Liver (tissue), 8 donors: ENCODE measurements at regions not wholly inside any gene's neighbourhood (a gene's known extent, or its start where the extent isn't known, plus 50 kb on each side); places are given as distances from the start of the nearest gene placed in this dataset.

Source experiments
- DNase-seq: peaks from one replicate; pipeline ENCODE4 v3.0.0-alpha.2; 2017; ENCODE audit warnings: low spot score
- H3K27ac ChIP-seq, 2 donors: one replicate each; pipeline ENCODE4 v1.7.0; 2013; ENCODE audit warnings: inconsistent platforms in 2 of 2, low read length in 2 of 2, control low read depth in 1 of 2, low read depth in 1 of 2, mild to moderate bottlenecking in 1 of 2
- H3K27me3 ChIP-seq, 4 donors: one replicate each; pipeline versions ENCODE4 v1.6.1 to v1.7.0; 2013; ENCODE audit warnings: low read length in 3 of 4, inconsistent platforms in 1 of 4, mild to moderate bottlenecking in 1 of 4, moderate library complexity in 1 of 4; ENCODE audit not compliant: control insufficient read depth in 4 of 4, insufficient read depth in 4 of 4
- H3K36me3 ChIP-seq, 4 donors: one replicate each; pipeline versions ENCODE4 v1.6.1 to v1.7.0; 2013; ENCODE audit warnings: low read length in 3 of 4, mild to moderate bottlenecking in 3 of 4, low read depth in 1 of 4, moderate library complexity in 1 of 4; ENCODE audit not compliant: control insufficient read depth in 4 of 4, insufficient read depth in 3 of 4
- H3K4me1 ChIP-seq, 4 donors: one replicate each; pipeline versions ENCODE4 v1.6.1 to v1.7.0; 2013; ENCODE audit warnings: low read length in 3 of 4, mild to moderate bottlenecking in 3 of 4, moderate library complexity in 1 of 4; ENCODE audit not compliant: control insufficient read depth in 4 of 4, insufficient read depth in 4 of 4
- H3K4me3 ChIP-seq, 3 donors: one replicate each; pipeline versions ENCODE4 v1.6.1 to v1.7.0; 2013; ENCODE audit warnings: low read length in 3 of 3, control low read depth in 1 of 3, low read depth in 1 of 3, mild to moderate bottlenecking in 1 of 3
- H3K9ac ChIP-seq, 2 donors: one replicate each; pipeline ENCODE4 v1.7.0; 2013; ENCODE audit warnings: low read length in 2 of 2, mild to moderate bottlenecking in 2 of 2, moderate library complexity in 2 of 2, control low read depth in 1 of 2, low read depth in 1 of 2
- H3K9me3 ChIP-seq, 4 donors: one replicate each; pipeline versions ENCODE4 v1.6.1 to v1.7.0; 2013; ENCODE audit warnings: low read length in 3 of 4; ENCODE audit not compliant: control insufficient read depth in 4 of 4
- EGR1 ChIP-seq, 2 donors: IDR thresholded peaks; 2 replicates each; pipeline ENCODE4 v1.6.1; 2016 to 2018; ENCODE audit warnings: antibody characterized with exemption in 2 of 2, low read depth in 2 of 2
- FOXA1 ChIP-seq: IDR thresholded peaks from 2 replicates; pipeline ENCODE4 v1.6.1; 2016; ENCODE audit warnings: antibody characterized with exemption
- FOXA2 ChIP-seq: IDR thresholded peaks from 2 replicates; pipeline ENCODE4 v1.6.1; 2016; ENCODE audit warnings: antibody characterized with exemption
- HNF4A ChIP-seq, 2 donors: conservative IDR thresholded peaks; 2 replicates each; pipeline ENCODE4 v1.6.1; 2016; ENCODE audit warnings: antibody characterized with exemption in 2 of 2, mild to moderate bottlenecking in 2 of 2
- JUND ChIP-seq, 2 donors: IDR thresholded peaks; 2 replicates each; pipeline ENCODE4 v1.6.1; 2016; ENCODE audit warnings: antibody characterized with exemption in 2 of 2
- NR2F2 ChIP-seq: IDR thresholded peaks from 2 replicates; pipeline ENCODE4 v1.6.1; 2016; ENCODE audit warnings: antibody characterized with exemption
- RAD21 ChIP-seq, 2 donors: IDR thresholded peaks; 2 replicates each; pipeline ENCODE4 v1.6.1; 2016; ENCODE audit warnings: antibody characterized with exemption in 2 of 2, mild to moderate bottlenecking in 2 of 2
- RXRA ChIP-seq, 2 donors: IDR thresholded peaks; 2 replicates each; pipeline ENCODE4 v1.6.1; 2017 to 2018; ENCODE audit warnings: antibody characterized with exemption in 2 of 2, mild to moderate bottlenecking in 1 of 2
- SP1 ChIP-seq: IDR thresholded peaks from 2 replicates; pipeline ENCODE4 v1.6.1; 2018; ENCODE audit warnings: antibody characterized with exemption, mild to moderate bottlenecking
- TAF1 ChIP-seq: conservative IDR thresholded peaks from 2 replicates; pipeline ENCODE4 v1.6.1; 2016; ENCODE audit warnings: antibody characterized with exemption, mild to moderate bottlenecking
- WGBS: extraction: QIAGEN DNeasy Blood & Tissue Kit; methylation state at CpG from one replicate; pipeline ENCODE4 v1.1.7; 2013; 5-methylcytosine and 5-hydroxymethylcytosine counted together
- TF ChIP-seq, protein P1 (sequence below): IDR thresholded peaks from 2 replicates; pipeline ENCODE4 v1.6.1; 2016; ENCODE audit warnings: antibody characterized with exemption
- TF ChIP-seq, protein P2 (sequence below): fragments of 150-350 bp; IDR thresholded peaks from 2 replicates; pipeline ENCODE4 v1.5.1; 2017; ENCODE audit warnings: improper control_type of control experiment, low read depth, low read length; ENCODE audit not compliant: missing input control
- TF ChIP-seq, protein P3 (sequence below): IDR thresholded peaks from 2 replicates; pipeline ENCODE4 v1.6.1; 2016; ENCODE audit warnings: antibody characterized with exemption, mild to moderate bottlenecking
- donor health status: healthy.
- donor health status: healthy.
- donor health status: healthy.
- donor health status: healthy.
- donor health status: healthy.

DNA sequence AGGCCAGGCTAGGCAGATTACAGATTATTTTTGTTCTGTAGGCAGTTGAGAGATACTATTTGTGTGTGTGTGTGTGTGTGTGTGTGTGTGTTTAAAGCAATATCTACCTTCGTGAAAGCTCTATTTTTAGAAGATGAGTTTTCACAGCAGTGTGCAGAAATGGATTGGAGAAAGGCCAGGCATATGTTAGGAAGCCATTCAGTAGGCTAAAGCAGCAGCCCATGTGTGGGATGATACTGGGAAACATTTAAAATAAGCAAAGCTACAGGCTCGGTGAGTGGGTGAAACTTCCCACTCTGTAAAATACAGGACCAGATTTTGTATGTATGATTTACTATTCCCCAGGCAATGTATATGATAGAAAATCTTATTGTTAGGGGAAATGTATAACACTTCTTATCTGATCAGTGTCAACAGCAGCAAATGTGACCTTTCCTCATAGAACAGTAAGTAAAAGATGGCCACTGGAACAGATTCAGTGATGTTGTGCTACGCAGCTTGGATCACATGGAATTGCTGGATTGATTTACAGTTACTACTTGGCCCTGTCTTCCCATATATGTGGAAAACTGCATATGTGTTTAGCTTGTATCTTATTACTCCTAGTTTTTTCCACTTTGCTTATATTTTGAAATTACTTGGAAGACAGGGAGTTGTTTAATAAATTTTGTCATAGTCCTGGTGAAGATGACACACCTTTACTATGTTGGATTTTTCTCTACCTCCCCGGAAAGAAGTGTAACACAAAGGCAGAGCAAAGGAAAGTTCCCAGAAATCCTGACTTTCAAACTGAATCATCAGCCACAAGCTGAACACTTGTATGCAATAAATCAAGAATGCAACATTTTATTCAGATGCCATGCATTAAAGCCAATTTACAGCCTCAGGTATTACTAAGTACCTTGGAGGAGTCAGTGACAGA, 1077.7 kb upstream of the SEMA6A start:
- Histone ChIP-seq H3K36me3 (no peaks in the 10 kb centered on the region), H3K27me3 (no peaks in the 10 kb centered on the region), H3K4me1 (no peaks in the 10 kb centered on the region), H3K9me3 (no peaks in the 10 kb centered on the region), H3K27ac (no peak overlapping the region), H3K4me3 (no peak overlapping the region), H3K9ac (no peak overlapping the region)
- 71% methylated on average over 4 of the region's 4 CpGs for WGBS
- TF ChIP-seq JUND (IDR thresholded peaks at IDR 0.05) (no peak), RXRA (IDR thresholded peaks at IDR 0.05) (no peak), FOXA2 (no peak), FOXA1 (no peak), NR2F2 (no peak), RAD21 (IDR thresholded peaks at IDR 0.05) (no peak), HNF4A (conservative IDR thresholded peaks at IDR 0.05) (no peak)
- TF ChIP-seq, protein P1, sequence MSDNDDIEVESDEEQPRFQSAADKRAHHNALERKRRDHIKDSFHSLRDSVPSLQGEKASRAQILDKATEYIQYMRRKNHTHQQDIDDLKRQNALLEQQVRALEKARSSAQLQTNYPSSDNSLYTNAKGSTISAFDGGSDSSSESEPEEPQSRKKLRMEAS, result no peak
- TF ChIP-seq, protein P2, sequence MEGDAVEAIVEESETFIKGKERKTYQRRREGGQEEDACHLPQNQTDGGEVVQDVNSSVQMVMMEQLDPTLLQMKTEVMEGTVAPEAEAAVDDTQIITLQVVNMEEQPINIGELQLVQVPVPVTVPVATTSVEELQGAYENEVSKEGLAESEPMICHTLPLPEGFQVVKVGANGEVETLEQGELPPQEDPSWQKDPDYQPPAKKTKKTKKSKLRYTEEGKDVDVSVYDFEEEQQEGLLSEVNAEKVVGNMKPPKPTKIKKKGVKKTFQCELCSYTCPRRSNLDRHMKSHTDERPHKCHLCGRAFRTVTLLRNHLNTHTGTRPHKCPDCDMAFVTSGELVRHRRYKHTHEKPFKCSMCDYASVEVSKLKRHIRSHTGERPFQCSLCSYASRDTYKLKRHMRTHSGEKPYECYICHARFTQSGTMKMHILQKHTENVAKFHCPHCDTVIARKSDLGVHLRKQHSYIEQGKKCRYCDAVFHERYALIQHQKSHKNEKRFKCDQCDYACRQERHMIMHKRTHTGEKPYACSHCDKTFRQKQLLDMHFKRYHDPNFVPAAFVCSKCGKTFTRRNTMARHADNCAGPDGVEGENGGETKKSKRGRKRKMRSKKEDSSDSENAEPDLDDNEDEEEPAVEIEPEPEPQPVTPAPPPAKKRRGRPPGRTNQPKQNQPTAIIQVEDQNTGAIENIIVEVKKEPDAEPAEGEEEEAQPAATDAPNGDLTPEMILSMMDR, result no peak
- DNase-seq, result no peak

DNA sequence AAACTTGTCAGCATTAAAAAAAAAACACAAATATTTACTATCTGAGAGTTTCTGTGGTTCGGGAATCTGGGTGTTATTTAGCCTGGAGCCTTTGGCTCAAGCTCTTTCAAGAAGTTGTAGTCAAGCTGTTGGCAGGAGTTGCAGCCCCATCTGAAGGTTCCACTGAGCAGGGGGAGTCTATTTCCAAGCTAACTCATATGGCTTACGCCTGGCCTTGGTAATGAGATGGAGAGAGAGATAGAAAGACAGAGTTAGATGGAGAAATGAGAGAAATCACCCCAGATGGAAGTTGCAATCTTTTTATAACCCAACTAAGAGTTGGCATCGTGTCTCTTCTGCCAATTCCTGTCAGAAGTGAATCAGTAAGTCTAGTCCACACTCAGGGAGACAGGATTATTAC, 1075.2 kb upstream of the SEMA6A start:
- Histone ChIP-seq H3K27ac (no peak overlapping the region), H3K4me3 (no peak overlapping the region), H3K9ac (no peak overlapping the region), H3K36me3 (no peaks in the 10 kb centered on the region), H3K27me3 (no peaks in the 10 kb centered on the region), H3K9me3 (no peaks in the 10 kb centered on the region), H3K4me1 (no peaks in the 10 kb centered on the region)
- no peak for DNase-seq
- 73% methylated on average over 3 of the region's 3 CpGs for WGBS
- no peak for TF ChIP-seq RAD21 (IDR thresholded peaks at IDR 0.05)
- TF ChIP-seq TAF1, result no peak
- no peak for TF ChIP-seq JUND (IDR thresholded peaks at IDR 0.05)
- no peak for TF ChIP-seq FOXA1
- TF ChIP-seq SP1, result no peak
- TF ChIP-seq, protein P1, result no peak
- TF ChIP-seq FOXA2, result no peak
- no peak for TF ChIP-seq EGR1 (IDR thresholded peaks at IDR 0.05; ENCODE audit: low read depth in 2 of 2)
- TF ChIP-seq HNF4A (conservative IDR thresholded peaks at IDR 0.05), result no peak
- TF ChIP-seq, protein P3, sequence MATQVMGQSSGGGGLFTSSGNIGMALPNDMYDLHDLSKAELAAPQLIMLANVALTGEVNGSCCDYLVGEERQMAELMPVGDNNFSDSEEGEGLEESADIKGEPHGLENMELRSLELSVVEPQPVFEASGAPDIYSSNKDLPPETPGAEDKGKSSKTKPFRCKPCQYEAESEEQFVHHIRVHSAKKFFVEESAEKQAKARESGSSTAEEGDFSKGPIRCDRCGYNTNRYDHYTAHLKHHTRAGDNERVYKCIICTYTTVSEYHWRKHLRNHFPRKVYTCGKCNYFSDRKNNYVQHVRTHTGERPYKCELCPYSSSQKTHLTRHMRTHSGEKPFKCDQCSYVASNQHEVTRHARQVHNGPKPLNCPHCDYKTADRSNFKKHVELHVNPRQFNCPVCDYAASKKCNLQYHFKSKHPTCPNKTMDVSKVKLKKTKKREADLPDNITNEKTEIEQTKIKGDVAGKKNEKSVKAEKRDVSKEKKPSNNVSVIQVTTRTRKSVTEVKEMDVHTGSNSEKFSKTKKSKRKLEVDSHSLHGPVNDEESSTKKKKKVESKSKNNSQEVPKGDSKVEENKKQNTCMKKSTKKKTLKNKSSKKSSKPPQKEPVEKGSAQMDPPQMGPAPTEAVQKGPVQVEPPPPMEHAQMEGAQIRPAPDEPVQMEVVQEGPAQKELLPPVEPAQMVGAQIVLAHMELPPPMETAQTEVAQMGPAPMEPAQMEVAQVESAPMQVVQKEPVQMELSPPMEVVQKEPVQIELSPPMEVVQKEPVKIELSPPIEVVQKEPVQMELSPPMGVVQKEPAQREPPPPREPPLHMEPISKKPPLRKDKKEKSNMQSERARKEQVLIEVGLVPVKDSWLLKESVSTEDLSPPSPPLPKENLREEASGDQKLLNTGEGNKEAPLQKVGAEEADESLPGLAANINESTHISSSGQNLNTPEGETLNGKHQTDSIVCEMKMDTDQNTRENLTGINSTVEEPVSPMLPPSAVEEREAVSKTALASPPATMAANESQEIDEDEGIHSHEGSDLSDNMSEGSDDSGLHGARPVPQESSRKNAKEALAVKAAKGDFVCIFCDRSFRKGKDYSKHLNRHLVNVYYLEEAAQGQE, result no peak
- TF ChIP-seq, protein P2, result no peak
